HK-2 (cell line): ENCODE measurements at regions not wholly inside any gene's neighbourhood (a gene's known extent, or its start where the extent isn't known, plus 50 kb on each side); places are given as distances from the start of the nearest gene placed in this dataset.

ENCODE experiments used
- DNase-seq: peaks from one replicate; pipeline ENCODE4 v3.0.0-alpha.2; 2018; ENCODE audit not compliant: unreplicated experiment

- no peak for DNase-seq
Measured at GRCh38 chr2:104528101-104528500, 325.8 kb upstream of the POU3F3 start.

- no peak for DNase-seq
Measured at GRCh38 chr2:104531122-104531521, 322.8 kb upstream of the POU3F3 start.

GRCh38 chr2:104537116-104537515, 316.8 kb upstream of the POU3F3 start:
- DNase-seq = no peak

- DNase-seq = no peak
Measured at GRCh38 chr2:104538077-104538476, 315.8 kb upstream of the POU3F3 start.

- DNase-seq = no peak
Measured at GRCh38 chr2:104539649-104540048, 314.3 kb upstream of the POU3F3 start.

- no peak for DNase-seq
Measured at GRCh38 chr2:104545055-104545454, 308.9 kb upstream of the POU3F3 start.

- DNase-seq = no peak
Measured at GRCh38 chr2:104546537-104546936, 307.4 kb upstream of the POU3F3 start.

- DNase-seq = no peak
Measured at GRCh38 chr2:104547221-104547620, 306.7 kb upstream of the POU3F3 start.

GRCh38 chr2:104561251-104561650, 292.7 kb upstream of the POU3F3 start:
- no peak for DNase-seq

GRCh38 chr2:104562537-104562936, 291.4 kb upstream of the POU3F3 start:
- no peak for DNase-seq

- no peak for DNase-seq
Measured at GRCh38 chr2:104563398-104563996, 290.4 kb upstream of the POU3F3 start.

GRCh38 chr2:104568247-104568646, 285.7 kb upstream of the POU3F3 start:
- DNase-seq = no peak

GRCh38 chr2:104570259-104570658, 283.7 kb upstream of the POU3F3 start:
- no peak for DNase-seq

- no peak for DNase-seq
Measured at GRCh38 chr2:104572834-104573233, 281.1 kb upstream of the POU3F3 start.

- no peak for DNase-seq
Measured at GRCh38 chr2:104574367-104574766, 279.5 kb upstream of the POU3F3 start.

GRCh38 chr2:104577143-104577542, 276.8 kb upstream of the POU3F3 start:
- no peak for DNase-seq

- no peak for DNase-seq
Measured at GRCh38 chr2:104582471-104582870, 271.4 kb upstream of the POU3F3 start.

GRCh38 chr2:104583811-104584210, 270.1 kb upstream of the POU3F3 start:
- DNase-seq = no peak

- DNase-seq = no peak
Measured at GRCh38 chr2:104584393-104584792, 269.5 kb upstream of the POU3F3 start.

- no peak for DNase-seq
Measured at GRCh38 chr2:104595576-104595975, 258.3 kb upstream of the POU3F3 start.

- no peak for DNase-seq
Measured at GRCh38 chr2:104597942-104598341, 256.0 kb upstream of the POU3F3 start.

GRCh38 chr2:104598636-104599035, 255.3 kb upstream of the POU3F3 start:
- DNase-seq = no peak

GRCh38 chr2:104599787-104600510, 254.0 kb upstream of the POU3F3 start:
- DNase-seq = no peak

GRCh38 chr2:104606056-104606455, 247.9 kb upstream of the POU3F3 start:
- DNase-seq = no peak
